ENCODE measurements at regions not wholly inside any gene's neighbourhood (a gene's known extent, or its start where the extent isn't known, plus 50 kb on each side); places are given as distances from the start of the nearest gene placed in this dataset.

GRCh38 chr15:81492969-81493645 lies 119.1 kb upstream of the TMC3 start:
- Histone ChIP-seq H3K4me1 (ENCODE audit: control extremely low read depth in 1 of 4, control insufficient read depth in 4 of 4, insufficient read depth in 4 of 4, low read length in 3 of 4) (no peaks in the 10 kb centered on the region), H3K27ac (ENCODE audit: insufficient read depth in 1 of 2, low read depth in 1 of 2, low read length in 2 of 2, poor library complexity in 1 of 2, severe bottlenecking in 2 of 2) (no peak overlapping the region), H3K27me3 (replicated peaks in 2 of 5; ENCODE audit: control insufficient read depth in 4 of 5, insufficient read depth in 5 of 5, low read length in 4 of 5) (no peaks in the 10 kb centered on the region), H3K4me3 (ENCODE audit: control insufficient read depth in 1 of 7, extremely low read depth in 1 of 7, insufficient read depth in 4 of 7, low read depth in 2 of 7, low read length in 6 of 7) (no peak overlapping the region), H3K9me3 (ENCODE audit: control extremely low read depth in 1 of 5, control insufficient read depth in 4 of 5, insufficient read depth in 2 of 5, low read depth in 1 of 5, low read length in 4 of 5) (no peaks in the 10 kb centered on the region), H3K36me3 (ENCODE audit: control insufficient read depth in 4 of 4, insufficient read depth in 4 of 4, low read length in 3 of 4) (no peaks in the 10 kb centered on the region)
- DNase-seq = no peak
- ChIA-PET POLR2A (no interaction called here), CTCF (interaction anchor here (1.8 kb wide), 1 partner anchor 12 kb away, joined by 5 read pairs; no protein-coding TSS in a partner anchor)
- 100% methylated on average over 2 of the region's 6 CpGs for WGBS (ENCODE audit: insufficient coverage)

GRCh38 chr15:81492331-81492968 lies 118.4 kb upstream of the TMC3 start:
- WGBS (ENCODE audit: insufficient coverage) = 100% methylated on average over 1 of the region's 3 CpGs

GRCh38 chr15:81491414-81492096 lies 117.5 kb upstream of the TMC3 start:
- Histone ChIP-seq H3K27me3 (replicated peaks in 2 of 5; ENCODE audit: control insufficient read depth in 4 of 5, insufficient read depth in 5 of 5, low read length in 4 of 5) (no peaks in the 10 kb centered on the region), H3K27ac (ENCODE audit: insufficient read depth in 1 of 2, low read depth in 1 of 2, low read length in 2 of 2, poor library complexity in 1 of 2, severe bottlenecking in 2 of 2) (no peak overlapping the region), H3K4me3 (ENCODE audit: control insufficient read depth in 1 of 7, extremely low read depth in 1 of 7, insufficient read depth in 4 of 7, low read depth in 2 of 7, low read length in 6 of 7) (no peak overlapping the region), H3K9me3 (ENCODE audit: control extremely low read depth in 1 of 5, control insufficient read depth in 4 of 5, insufficient read depth in 2 of 5, low read depth in 1 of 5, low read length in 4 of 5) (no peaks in the 10 kb centered on the region), H3K4me1 (ENCODE audit: control extremely low read depth in 1 of 4, control insufficient read depth in 4 of 4, insufficient read depth in 4 of 4, low read length in 3 of 4) (no peaks in the 10 kb centered on the region), H3K36me3 (ENCODE audit: control insufficient read depth in 4 of 4, insufficient read depth in 4 of 4, low read length in 3 of 4) (no peaks in the 10 kb centered on the region)
- POLR2A ChIA-PET = no interaction called here
- no peak for DNase-seq
- 100% methylated on average over 1 of the region's 6 CpGs for WGBS (ENCODE audit: insufficient coverage)
- CTCF ChIA-PET = interaction anchor here (1.8 kb wide), 1 partner anchor 10 kb away, joined by 5 read pairs; no protein-coding TSS in a partner anchor

More at GRCh38 chr15:81492331-81492968, 118.4 kb upstream of the TMC3 start:
- Histone ChIP-seq H3K9me3 (ENCODE audit: control extremely low read depth in 1 of 5, control insufficient read depth in 4 of 5, insufficient read depth in 2 of 5, low read depth in 1 of 5, low read length in 4 of 5) (no peaks in the 10 kb centered on the region), H3K36me3 (ENCODE audit: control insufficient read depth in 4 of 4, insufficient read depth in 4 of 4, low read length in 3 of 4) (no peaks in the 10 kb centered on the region), H3K4me1 (ENCODE audit: control extremely low read depth in 1 of 4, control insufficient read depth in 4 of 4, insufficient read depth in 4 of 4, low read length in 3 of 4) (no peaks in the 10 kb centered on the region), H3K27ac (ENCODE audit: insufficient read depth in 1 of 2, low read depth in 1 of 2, low read length in 2 of 2, poor library complexity in 1 of 2, severe bottlenecking in 2 of 2) (no peak overlapping the region), H3K4me3 (ENCODE audit: control insufficient read depth in 1 of 7, extremely low read depth in 1 of 7, insufficient read depth in 4 of 7, low read depth in 2 of 7, low read length in 6 of 7) (no peak overlapping the region), H3K27me3 (replicated peaks in 2 of 5; ENCODE audit: control insufficient read depth in 4 of 5, insufficient read depth in 5 of 5, low read length in 4 of 5) (no peaks in the 10 kb centered on the region)
- ChIA-PET CTCF (interaction anchor here (1.8 kb wide), 1 partner anchor 11 kb away, joined by 5 read pairs; no protein-coding TSS in a partner anchor), POLR2A (no interaction called here)
- DNase-seq = no peak

GRCh38 chr15:81485806-81486205 lies 111.8 kb upstream of the TMC3 start:
- H3K4me1 ChIP-seq (ENCODE audit: control extremely low read depth in 1 of 4, control insufficient read depth in 4 of 4, insufficient read depth in 4 of 4, low read length in 3 of 4) = peaks cover 0 to 1% (median 0%) of the 10 kb centered on the region in 4 experiments
- DNase-seq = no peak
- 39% methylated on average over 4 of the region's 5 CpGs for WGBS (ENCODE audit: insufficient coverage)
- no peaks in the 10 kb centered on the region for H3K36me3 ChIP-seq (ENCODE audit: control insufficient read depth in 4 of 4, insufficient read depth in 4 of 4, low read length in 3 of 4)
- no peaks in the 10 kb centered on the region for H3K9me3 ChIP-seq (ENCODE audit: control extremely low read depth in 1 of 5, control insufficient read depth in 4 of 5, insufficient read depth in 2 of 5, low read depth in 1 of 5, low read length in 4 of 5)
- ChIA-PET CTCF (interaction anchor here (1.0 to 3.6 kb wide), 2 partner anchors 16 to 76 kb away, joined by 3 to 10 read pairs; no protein-coding TSS in a partner anchor), POLR2A (no interaction called here)
- no peak overlapping the region for H3K4me3 ChIP-seq (ENCODE audit: control insufficient read depth in 1 of 7, extremely low read depth in 1 of 7, insufficient read depth in 4 of 7, low read depth in 2 of 7, low read length in 6 of 7)
- no peak overlapping the region for H3K27ac ChIP-seq (ENCODE audit: insufficient read depth in 1 of 2, low read depth in 1 of 2, low read length in 2 of 2, poor library complexity in 1 of 2, severe bottlenecking in 2 of 2)
- H3K27me3 ChIP-seq (replicated peaks in 2 of 5; ENCODE audit: control insufficient read depth in 4 of 5, insufficient read depth in 5 of 5, low read length in 4 of 5) = no peaks in the 10 kb centered on the region

GRCh38 chr15:81484086-81484955 lies 110.3 kb upstream of the TMC3 start:
- no peak for DNase-seq
- ChIA-PET CTCF (interaction anchor here (0.8 to 3.6 kb wide), 2 partner anchors 17 to 74 kb away, joined by 3 to 10 read pairs; no protein-coding TSS in a partner anchor), POLR2A (no interaction called here)
- WGBS (ENCODE audit: insufficient coverage) = 95% methylated on average over 9 of the region's 12 CpGs
- Histone ChIP-seq H3K27me3 (replicated peaks in 2 of 5; ENCODE audit: control insufficient read depth in 4 of 5, insufficient read depth in 5 of 5, low read length in 4 of 5) (no peaks in the 10 kb centered on the region), H3K36me3 (ENCODE audit: control insufficient read depth in 4 of 4, insufficient read depth in 4 of 4, low read length in 3 of 4) (no peaks in the 10 kb centered on the region), H3K4me3 (ENCODE audit: control insufficient read depth in 1 of 7, extremely low read depth in 1 of 7, insufficient read depth in 4 of 7, low read depth in 2 of 7, low read length in 6 of 7) (no peak overlapping the region), H3K4me1 (ENCODE audit: control extremely low read depth in 1 of 4, control insufficient read depth in 4 of 4, insufficient read depth in 4 of 4, low read length in 3 of 4) (peaks cover 0 to 3% (median 0%) of the 10 kb centered on the region in 4 experiments), H3K9me3 (ENCODE audit: control extremely low read depth in 1 of 5, control insufficient read depth in 4 of 5, insufficient read depth in 2 of 5, low read depth in 1 of 5, low read length in 4 of 5) (no peaks in the 10 kb centered on the region), H3K27ac (ENCODE audit: insufficient read depth in 1 of 2, low read depth in 1 of 2, low read length in 2 of 2, poor library complexity in 1 of 2, severe bottlenecking in 2 of 2) (no peak overlapping the region)

- WGBS (ENCODE audit: insufficient coverage) = 93% methylated on average over 3 of the region's 3 CpGs
- Histone ChIP-seq H3K4me1 (ENCODE audit: control extremely low read depth in 1 of 4, control insufficient read depth in 4 of 4, insufficient read depth in 4 of 4, low read length in 3 of 4) (peaks cover 0 to 3% (median 0%) of the 10 kb centered on the region in 4 experiments), H3K4me3 (ENCODE audit: control insufficient read depth in 1 of 7, extremely low read depth in 1 of 7, insufficient read depth in 4 of 7, low read depth in 2 of 7, low read length in 6 of 7) (no peak overlapping the region), H3K9me3 (ENCODE audit: control extremely low read depth in 1 of 5, control insufficient read depth in 4 of 5, insufficient read depth in 2 of 5, low read depth in 1 of 5, low read length in 4 of 5) (no peaks in the 10 kb centered on the region), H3K27me3 (replicated peaks in 2 of 5; ENCODE audit: control insufficient read depth in 4 of 5, insufficient read depth in 5 of 5, low read length in 4 of 5) (no peaks in the 10 kb centered on the region), H3K27ac (ENCODE audit: insufficient read depth in 1 of 2, low read depth in 1 of 2, low read length in 2 of 2, poor library complexity in 1 of 2, severe bottlenecking in 2 of 2) (no peak overlapping the region), H3K36me3 (ENCODE audit: control insufficient read depth in 4 of 4, insufficient read depth in 4 of 4, low read length in 3 of 4) (no peaks in the 10 kb centered on the region)
- DNase-seq = no peak
- POLR2A ChIA-PET = no interaction called here
- CTCF ChIA-PET = interaction anchor here (0.8 to 3.6 kb wide), 2 partner anchors 16 to 73 kb away, joined by 3 to 10 read pairs; no protein-coding TSS in a partner anchor
Measured at GRCh38 chr15:81483496-81483895, 109.5 kb upstream of the TMC3 start.

Data from common myeloid progenitor, CD34-positive (primary cell).